Pancreas (tissue), 10 donors: ENCODE measurements at regions not wholly inside any gene's neighbourhood (a gene's known extent, or its start where the extent isn't known, plus 50 kb on each side); places are given as distances from the start of the nearest gene placed in this dataset.
"Not testable (repeated sequence)": the region's sequence is repeated elsewhere in the genome, so short reads cannot be mapped to it uniquely, and the experiment has no call there.

Experiments used
- ATAC-seq, 4 donors: fragments of 200-7000 bp; cut with Tn5 transposase; one replicate each; pipeline versions ENCODE4 v1.8.0 to v1.9.1; 2020; ENCODE audit warnings: mild to moderate bottlenecking in 4 of 4, moderate library complexity in 4 of 4
- DNase-seq, 6 donors: peaks; one replicate each; pipeline ENCODE4 v3.0.0-alpha.2; 2020
- FAIRE-seq: peaks from 2 replicates; lab custom pipeline; 2012; peaks lifted over from hg19 to GRCh38; lab: Jason Lieb, UNC
- H3K27ac ChIP-seq, 4 donors: fragments of 200-600 bp; sonication (generic); 1 replicate in 3 of 4; 2 replicates in 1 of 4; pipeline versions ENCODE4 v1.5.0 to v1.8.0; 2020
- H3K27me3 ChIP-seq, 4 donors: fragments of 200-600 bp; one replicate each; pipeline ENCODE4 v1.8.0; 2021
- H3K36me3 ChIP-seq, 3 donors: fragments of 200-600 bp; sonication (generic) in 1 of 3; one replicate each; pipeline versions ENCODE4 v1.5.0 to v1.8.0; 2020 to 2021
- H3K4me1 ChIP-seq, 3 donors: fragments of 200-600 bp; one replicate each; pipeline ENCODE4 v1.8.0; 2021
- H3K4me3 ChIP-seq, 4 donors: fragments of 200-600 bp; sonication (generic) in 2 of 4; one replicate each; pipeline versions ENCODE4 v1.5.0 to v1.8.0; 2020 to 2021
- H3K9me3 ChIP-seq, 4 donors: fragments of 200-600 bp; one replicate each; pipeline ENCODE4 v1.8.0; 2021
- CTCF ChIP-seq, 4 donors: fragments of 200-600 bp; sonication (generic) in 3 of 4; IDR thresholded peaks; one replicate each; pipeline versions ENCODE4 v1.5.0 to v1.8.0; 2021; ENCODE audit warnings: antibody characterized with exemption in 4 of 4
- WGBS, 2 donors: extraction: QIAGEN DNeasy Blood & Tissue Kit; methylation state at CpG; one replicate each; pipeline ENCODE4 v1.1.7; 2013; 5-methylcytosine and 5-hydroxymethylcytosine counted together
- intact Hi-C, 3 donors: fragments of 100-400 bp; cut with DNase I; formaldehyde crosslinking; loops; one replicate each; pipeline versions ENCODE4 v1.11.1 to v1.14.2; 2022
- donor health status: healthy with polysubstance abuse.
- donor health status: DM: no; HTN: no; CAD: no; lungs with moderate emphysema.
- donor health status: DM: no; HTN: no; CAD: no.
- donor health status: control.
- donor health status: control.
- donor health status: Bipolar disorder and iron deficiency.
- donor health status: DM: yes; HTN: yes; CAD: no.
- donor health status: DM: no; HTN: no; CAD: no.
- donor health status: DM: no; HTN: no; CAD: no.
- donor health status: DM: yes; HTN: yes; CAD: no.

GRCh38 chr4:23947826-23948225, 58.0 kb upstream of the PPARGC1A start:
- TF ChIP-seq CTCF (IDR thresholded peaks at IDR 0.05) = no peak
- Histone ChIP-seq H3K4me3 (no peak overlapping the region), H3K27ac (no peak overlapping the region), H3K9me3 (no peaks in the 10 kb centered on the region), H3K4me1 (no peaks in the 10 kb centered on the region), H3K27me3 (no peaks in the 10 kb centered on the region), H3K36me3 (no peaks in the 10 kb centered on the region)
- FAIRE-seq = no peak
- 60 to 62% methylated on average over 4 of the region's 4 CpGs for WGBS, 2 donors
- DNase-seq = no peak
- intact Hi-C loops = no loop called here
- no peak for ATAC-seq

- WGBS, 2 donors = 81 to 87% methylated on average over 6 of the region's 6 CpGs
- no peak for FAIRE-seq
- no peak for TF ChIP-seq CTCF (IDR thresholded peaks at IDR 0.05)
- DNase-seq = no peak
- no peaks in the 10 kb centered on the region for H3K36me3 ChIP-seq
- no peaks in the 10 kb centered on the region for H3K4me1 ChIP-seq
- intact Hi-C loops = no loop called here
- no peak overlapping the region for H3K4me3 ChIP-seq
- H3K27me3 ChIP-seq = no peaks in the 10 kb centered on the region
- H3K9me3 ChIP-seq = no peaks in the 10 kb centered on the region
- ATAC-seq = no peak
- no peak overlapping the region for H3K27ac ChIP-seq
These were observed 56.5 kb upstream of the PPARGC1A start for GRCh38 chr4:23946299-23946698.

- H3K4me3 ChIP-seq = no peak overlapping the region
- no peaks in the 10 kb centered on the region for H3K4me1 ChIP-seq
- H3K36me3 ChIP-seq = no peaks in the 10 kb centered on the region
- no peaks in the 10 kb centered on the region for H3K9me3 ChIP-seq
- ATAC-seq (peak in 3 of 4 donors; percentile 57 to 86 (median 71)), DNase-seq (peak in 2 of 6 donors; percentile 22 to 24), FAIRE-seq (no peak)
- no peaks in the 10 kb centered on the region for H3K27me3 ChIP-seq
- intact Hi-C loops = no loop called here
- TF ChIP-seq CTCF (IDR thresholded peaks at IDR 0.05) = no peak
- H3K27ac ChIP-seq = peak overlapping the region in 2 of 4 donors; percentile 34 to 39
- WGBS, 2 donors = 58 to 65% methylated on average over 6 of the region's 6 CpGs
These were observed 55.7 kb upstream of the PPARGC1A start for GRCh38 chr4:23945451-23946017.

GRCh38 chr4:23944556-23944955, 54.7 kb upstream of the PPARGC1A start:
- H3K4me3 ChIP-seq, FAIRE-seq, H3K4me1 ChIP-seq, H3K36me3 ChIP-seq, H3K9me3 ChIP-seq, intact Hi-C loops, H3K27me3 ChIP-seq, ATAC-seq, DNase-seq, H3K27ac ChIP-seq: not testable (repeated sequence)
- WGBS, 2 donors = 44 to 79% methylated on average over 3 of the region's 3 CpGs

GRCh38 chr4:23943478-23943877, 53.6 kb upstream of the PPARGC1A start:
- WGBS, 2 donors = 72 to 84% methylated on average over 2 of the region's 2 CpGs
- FAIRE-seq (no peak), ATAC-seq (no peak), DNase-seq (no peak)
- no peak overlapping the region for H3K4me3 ChIP-seq
- no peaks in the 10 kb centered on the region for H3K4me1 ChIP-seq
- no peaks in the 10 kb centered on the region for H3K9me3 ChIP-seq
- TF ChIP-seq CTCF (IDR thresholded peaks at IDR 0.05) = no peak
- no peaks in the 10 kb centered on the region for H3K27me3 ChIP-seq
- no peaks in the 10 kb centered on the region for H3K36me3 ChIP-seq
- intact Hi-C loops = no loop called here
- H3K27ac ChIP-seq = no peak overlapping the region
